Hepatocyte (in vitro differentiated cells): ENCODE measurements at regions not wholly inside any gene's neighbourhood (a gene's known extent, or its start where the extent isn't known, plus 50 kb on each side); places are given as distances from the start of the nearest gene placed in this dataset.
A peak's percentile ranks its signal among the peaks of the same experiment; 100 is the strongest.

Experiments
- DNase-seq: peaks from one replicate; pipeline ENCODE4 v3.0.0-alpha.2; 2016; ENCODE audit warnings: low spot score
- H2AFZ ChIP-seq: fragments of 200-600 bp; sonication (generic); 2 replicates; pipeline ENCODE4 v1.6.0; 2016; ENCODE audit warnings: antibody characterized with exemption, mild to moderate bottlenecking
- H3K27ac ChIP-seq: fragments of 200-600 bp; sonication (generic); 2 replicates; pipeline ENCODE4 v1.5.1; 2016; ENCODE audit warnings: mild to moderate bottlenecking
- H3K27me3 ChIP-seq: fragments of 200-600 bp; sonication (generic); 2 replicates; pipeline ENCODE4 v1.6.1; 2016
- H3K36me3 ChIP-seq: fragments of 200-600 bp; sonication (generic); replicated peaks from 2 replicates; pipeline ENCODE4 v1.5.1; 2016; ENCODE audit warnings: low read depth; ENCODE audit not compliant: insufficient read depth
- H3K4me1 ChIP-seq: fragments of 200-600 bp; sonication (generic); 2 replicates; pipeline ENCODE4 v1.5.1; 2016; ENCODE audit warnings: mild to moderate bottlenecking, moderate library complexity; ENCODE audit not compliant: insufficient read depth
- H3K4me2 ChIP-seq: fragments of 200-600 bp; sonication (generic); 2 replicates; pipeline ENCODE4 v1.6.0; 2016
- H3K4me3 ChIP-seq: fragments of 200-600 bp; sonication (generic); 2 replicates; pipeline ENCODE4 v1.5.1; 2016; ENCODE audit warnings: mild to moderate bottlenecking
- H3K79me2 ChIP-seq: fragments of 200-600 bp; sonication (generic); 2 replicates; pipeline ENCODE4 v1.6.0; 2017; ENCODE audit warnings: mild to moderate bottlenecking
- H3K9me2 ChIP-seq: fragments of 200-600 bp; sonication (generic); replicated peaks from 2 replicates; pipeline ENCODE4 v1.6.0; 2017; ENCODE audit warnings: mild to moderate bottlenecking; ENCODE audit not compliant: insufficient read depth
- H3K9me3 ChIP-seq: fragments of 200-600 bp; sonication (generic); 2 replicates; pipeline ENCODE4 v1.5.1; 2016; ENCODE audit warnings: low read depth, mild to moderate bottlenecking
- H4K20me1 ChIP-seq: fragments of 200-600 bp; sonication (generic); 2 replicates; pipeline ENCODE4 v1.6.0; 2016; ENCODE audit warnings: mild to moderate bottlenecking; ENCODE audit not compliant: insufficient read depth, poor library complexity, severe bottlenecking
- EZH2 ChIP-seq: fragments of 200-600 bp; sonication (generic); IDR thresholded peaks from 2 replicates; pipeline ENCODE4 v1.6.1; 2016; ENCODE audit warnings: antibody characterized with exemption, mild to moderate bottlenecking, borderline replicate concordance
- EZH2phosphoT487 ChIP-seq: fragments of 200-600 bp; sonication (generic); IDR thresholded peaks from one replicate; pipeline ENCODE4 v1.6.1; 2018; ENCODE audit warnings: antibody characterized with exemption, mild to moderate bottlenecking, low read depth, moderate library complexity; ENCODE audit not compliant: unreplicated experiment, severe bottlenecking
- WGBS: methylation state at CpG from one replicate; pipeline ENCODE4 v1.1.6; 2016; ENCODE audit warnings: low lambda C conversion rate; ENCODE audit errors: missing lambda C conversion rate; 5-methylcytosine and 5-hydroxymethylcytosine counted together
- TF ChIP-seq, protein P1 (sequence below): fragments of 200-600 bp; sonication (generic); IDR thresholded peaks from 2 replicates; pipeline ENCODE4 v1.5.1; 2016; ENCODE audit warnings: antibody characterized with exemption, mild to moderate bottlenecking; ENCODE audit not compliant: poor library complexity

DNA sequence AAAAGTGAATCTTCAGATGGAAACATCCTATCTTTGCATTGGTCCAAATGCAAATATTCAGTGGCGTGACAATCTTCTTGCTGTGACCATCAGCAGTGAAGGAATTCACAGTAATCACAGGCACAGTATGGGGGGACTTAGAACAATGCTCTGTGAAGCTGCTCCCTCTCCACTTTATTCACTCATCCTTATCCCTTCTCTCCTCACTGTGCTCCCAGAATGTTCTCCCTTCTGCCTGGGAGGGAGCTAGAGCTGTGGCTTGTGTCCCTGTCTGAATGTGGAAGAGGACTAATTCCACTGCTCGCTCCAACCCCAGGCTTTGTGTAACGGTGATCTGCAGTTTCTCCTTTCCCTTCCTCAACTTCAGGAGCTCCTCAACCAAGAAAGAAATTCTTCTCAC, 243.7 kb downstream of the ALDH8A1 start:
- no peak overlapping the region for H3K4me3 ChIP-seq
- H2AFZ ChIP-seq: peak overlapping the region; percentile 8
- no peak for TF ChIP-seq EZH2phosphoT487
- H4K20me1 ChIP-seq: no peaks in the 10 kb centered on the region
- no peaks in the 10 kb centered on the region for H3K36me3 ChIP-seq
- DNase-seq: no peak
- H3K4me1 ChIP-seq: peaks cover 20% of the 10 kb centered on the region
- peak overlapping the region; percentile 15 for H3K4me2 ChIP-seq
- H3K27me3 ChIP-seq: no peaks in the 10 kb centered on the region
- H3K9me3 ChIP-seq: no peaks in the 10 kb centered on the region
- H3K79me2 ChIP-seq: no peaks in the 10 kb centered on the region
- no peaks in the 10 kb centered on the region for H3K9me2 ChIP-seq
- WGBS: 53% methylated on average over 3 of the region's 3 CpGs
- H3K27ac ChIP-seq: peak overlapping the region; percentile 21

- Histone ChIP-seq H3K4me2 (no peak overlapping the region), H4K20me1 (no peaks in the 10 kb centered on the region), H3K27me3 (no peaks in the 10 kb centered on the region), H3K9me2 (no peaks in the 10 kb centered on the region), H3K4me1 (peaks cover 20% of the 10 kb centered on the region), H2AFZ (peak overlapping the region; percentile 4), H3K27ac (no peak overlapping the region), H3K9me3 (no peaks in the 10 kb centered on the region), H3K79me2 (no peaks in the 10 kb centered on the region), H3K4me3 (no peak overlapping the region), H3K36me3 (no peaks in the 10 kb centered on the region)
- TF ChIP-seq, protein P1, sequence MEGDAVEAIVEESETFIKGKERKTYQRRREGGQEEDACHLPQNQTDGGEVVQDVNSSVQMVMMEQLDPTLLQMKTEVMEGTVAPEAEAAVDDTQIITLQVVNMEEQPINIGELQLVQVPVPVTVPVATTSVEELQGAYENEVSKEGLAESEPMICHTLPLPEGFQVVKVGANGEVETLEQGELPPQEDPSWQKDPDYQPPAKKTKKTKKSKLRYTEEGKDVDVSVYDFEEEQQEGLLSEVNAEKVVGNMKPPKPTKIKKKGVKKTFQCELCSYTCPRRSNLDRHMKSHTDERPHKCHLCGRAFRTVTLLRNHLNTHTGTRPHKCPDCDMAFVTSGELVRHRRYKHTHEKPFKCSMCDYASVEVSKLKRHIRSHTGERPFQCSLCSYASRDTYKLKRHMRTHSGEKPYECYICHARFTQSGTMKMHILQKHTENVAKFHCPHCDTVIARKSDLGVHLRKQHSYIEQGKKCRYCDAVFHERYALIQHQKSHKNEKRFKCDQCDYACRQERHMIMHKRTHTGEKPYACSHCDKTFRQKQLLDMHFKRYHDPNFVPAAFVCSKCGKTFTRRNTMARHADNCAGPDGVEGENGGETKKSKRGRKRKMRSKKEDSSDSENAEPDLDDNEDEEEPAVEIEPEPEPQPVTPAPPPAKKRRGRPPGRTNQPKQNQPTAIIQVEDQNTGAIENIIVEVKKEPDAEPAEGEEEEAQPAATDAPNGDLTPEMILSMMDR: no peak
- TF ChIP-seq EZH2phosphoT487 (no peak), EZH2 (no peak)
- DNase-seq: no peak
These were observed 246.7 kb downstream of the ALDH8A1 start for GRCh38 chr6:134703206-134703605.

GRCh38 chr6:134702279-134702678, 247.6 kb downstream of the ALDH8A1 start:
- Histone ChIP-seq H3K79me2 (no peaks in the 10 kb centered on the region), H3K9me3 (no peaks in the 10 kb centered on the region), H3K9me2 (no peaks in the 10 kb centered on the region), H3K27me3 (no peaks in the 10 kb centered on the region), H3K4me3 (no peak overlapping the region), H3K4me1 (peaks cover 14% of the 10 kb centered on the region), H4K20me1 (no peaks in the 10 kb centered on the region), H3K4me2 (no peak overlapping the region), H2AFZ (no peak overlapping the region), H3K27ac (no peak overlapping the region), H3K36me3 (no peaks in the 10 kb centered on the region)
- TF ChIP-seq EZH2phosphoT487 (no peak), EZH2 (no peak)
- TF ChIP-seq, protein P1: no peak
- DNase-seq: no peak
- 84% methylated on average over 3 of the region's 3 CpGs for WGBS

- H3K4me1 ChIP-seq: peaks cover 5% of the 10 kb centered on the region
- TF ChIP-seq EZH2 (no peak), EZH2phosphoT487 (no peak)
- TF ChIP-seq, protein P1: no peak
- no peak overlapping the region for H3K27ac ChIP-seq
- no peak overlapping the region for H3K4me3 ChIP-seq
- H3K27me3 ChIP-seq: no peaks in the 10 kb centered on the region
- H3K4me2 ChIP-seq: no peak overlapping the region
- H3K9me2 ChIP-seq: no peaks in the 10 kb centered on the region
- no peaks in the 10 kb centered on the region for H4K20me1 ChIP-seq
- H3K36me3 ChIP-seq: no peaks in the 10 kb centered on the region
- DNase-seq: no peak
- H3K9me3 ChIP-seq: no peaks in the 10 kb centered on the region
- 100% methylated on average over 1 of the region's 1 CpG for WGBS
- no peaks in the 10 kb centered on the region for H3K79me2 ChIP-seq
- no peak overlapping the region for H2AFZ ChIP-seq
These were observed 248.6 kb downstream of the ALDH8A1 start for GRCh38 chr6:134701301-134701700.
